ENCODE measurements at regions not wholly inside any gene's neighbourhood (a gene's known extent, or its start where the extent isn't known, plus 50 kb on each side); places are given as distances from the start of the nearest gene placed in this dataset.

GRCh38 chr6:27836783-27837624, 75.2 kb downstream of the OR2B2 start (continued):
- no peak for TF ChIP-seq PAXIP1 (CRISPR knock-in tag; conservative IDR thresholded peaks at IDR 0.05)
- TF ChIP-seq SP5 (CRISPR knock-in tag; IDR thresholded peaks at IDR 0.05; ENCODE audit: borderline replicate concordance, low read depth) = no peak
- no peak for TF ChIP-seq GABPA (IDR thresholded peaks at IDR 0.05; ENCODE audit: low read depth, low read length)
- TF ChIP-seq GABPA (CRISPR knock-in tag; IDR thresholded peaks at IDR 0.05; ENCODE audit: low read depth) = peak; percentile 61
- TF ChIP-seq HNRNPL (IDR thresholded peaks at IDR 0.05; ENCODE audit: low read depth, low read length) = no peak
- TF ChIP-seq ZNF607 (CRISPR knock-in tag; IDR thresholded peaks at IDR 0.05; ENCODE audit: borderline replicate concordance) = 0 out of 2 replicates have a peak, but pooled peaks have one; percentile 59
- TF ChIP-seq NFYB (CRISPR knock-in tag; IDR thresholded peaks at IDR 0.05) = 0 out of 2 replicates have a peak, but pooled peaks have one; percentile 4
- TF ChIP-seq CREM (IDR thresholded peaks at IDR 0.05) = 0 out of 2 replicates have a peak, but pooled peaks have one; percentile 1
- TF ChIP-seq CREM (CRISPR knock-in tag; IDR thresholded peaks at IDR 0.05) = no peak
- 0 out of 2 replicates have a peak, but pooled peaks have one; percentile 6 for TF ChIP-seq ZNF543 (CRISPR knock-in tag; IDR thresholded peaks at IDR 0.05)
- TF ChIP-seq, protein P1, sequence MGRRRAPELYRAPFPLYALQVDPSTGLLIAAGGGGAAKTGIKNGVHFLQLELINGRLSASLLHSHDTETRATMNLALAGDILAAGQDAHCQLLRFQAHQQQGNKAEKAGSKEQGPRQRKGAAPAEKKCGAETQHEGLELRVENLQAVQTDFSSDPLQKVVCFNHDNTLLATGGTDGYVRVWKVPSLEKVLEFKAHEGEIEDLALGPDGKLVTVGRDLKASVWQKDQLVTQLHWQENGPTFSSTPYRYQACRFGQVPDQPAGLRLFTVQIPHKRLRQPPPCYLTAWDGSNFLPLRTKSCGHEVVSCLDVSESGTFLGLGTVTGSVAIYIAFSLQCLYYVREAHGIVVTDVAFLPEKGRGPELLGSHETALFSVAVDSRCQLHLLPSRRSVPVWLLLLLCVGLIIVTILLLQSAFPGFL (CRISPR knock-in tag; IDR thresholded peaks at IDR 0.05) = no peak
- peak; percentile 13; the same call in 1 of the 2 replicates for TF ChIP-seq DMAP1 (CRISPR knock-in tag; IDR thresholded peaks at IDR 0.05)
- no peak for TF ChIP-seq PPARG (CRISPR knock-in tag; conservative IDR thresholded peaks at IDR 0.05)
- no peak for TF ChIP-seq ATM (IDR thresholded peaks at IDR 0.05; ENCODE audit: borderline replicate concordance)
- TF ChIP-seq SIN3A (IDR thresholded peaks at IDR 0.05; ENCODE audit: borderline replicate concordance, low read depth, low read length) = 0 out of 2 replicates have a peak, but pooled peaks have one; percentile 32
- no peak for TF ChIP-seq JUNB (CRISPR knock-in tag; IDR thresholded peaks at IDR 0.05; ENCODE audit: borderline replicate concordance)
- TF ChIP-seq PHF21A (CRISPR knock-in tag; IDR thresholded peaks at IDR 0.05) = 0 out of 2 replicates have a peak, but pooled peaks have one; percentile 45
- TF ChIP-seq CCAR2 (optimal IDR thresholded peaks at IDR 0.05; ENCODE audit: low read depth, low read length) = no peak
- TF ChIP-seq ZNF335 (CRISPR knock-in tag; IDR thresholded peaks at IDR 0.05) = no peak
- TF ChIP-seq RFX1 (IDR thresholded peaks at IDR 0.05) = no peak
- TF ChIP-seq, protein P2, sequence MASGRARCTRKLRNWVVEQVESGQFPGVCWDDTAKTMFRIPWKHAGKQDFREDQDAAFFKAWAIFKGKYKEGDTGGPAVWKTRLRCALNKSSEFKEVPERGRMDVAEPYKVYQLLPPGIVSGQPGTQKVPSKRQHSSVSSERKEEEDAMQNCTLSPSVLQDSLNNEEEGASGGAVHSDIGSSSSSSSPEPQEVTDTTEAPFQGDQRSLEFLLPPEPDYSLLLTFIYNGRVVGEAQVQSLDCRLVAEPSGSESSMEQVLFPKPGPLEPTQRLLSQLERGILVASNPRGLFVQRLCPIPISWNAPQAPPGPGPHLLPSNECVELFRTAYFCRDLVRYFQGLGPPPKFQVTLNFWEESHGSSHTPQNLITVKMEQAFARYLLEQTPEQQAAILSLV (CRISPR knock-in tag; IDR thresholded peaks at IDR 0.05; ENCODE audit: borderline replicate concordance) = 0 out of 2 replicates have a peak, but pooled peaks have one; percentile 30
- TF ChIP-seq FOXP1 (IDR thresholded peaks at IDR 0.05) = peak; percentile 43; the same call in 1 of the 2 replicates
- peak; percentile 69 for TF ChIP-seq FOXP1 (CRISPR knock-in tag; IDR thresholded peaks at IDR 0.05)
- TF ChIP-seq, protein P3, sequence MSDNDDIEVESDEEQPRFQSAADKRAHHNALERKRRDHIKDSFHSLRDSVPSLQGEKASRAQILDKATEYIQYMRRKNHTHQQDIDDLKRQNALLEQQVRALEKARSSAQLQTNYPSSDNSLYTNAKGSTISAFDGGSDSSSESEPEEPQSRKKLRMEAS (IDR thresholded peaks at IDR 0.05) = peak; percentile 63; the same call in 1 of the 2 replicates
- TF ChIP-seq ZNF749 (CRISPR knock-in tag; IDR thresholded peaks at IDR 0.05; ENCODE audit: borderline replicate concordance) = no peak
- TF ChIP-seq ZNF792 (CRISPR knock-in tag; IDR thresholded peaks at IDR 0.05) = peak; percentile 71
- no peak for TF ChIP-seq ZNF564 (CRISPR knock-in tag; IDR thresholded peaks at IDR 0.05)
- no peak for TF ChIP-seq SRSF9 (IDR thresholded peaks at IDR 0.05; ENCODE audit: borderline replicate concordance, insufficient read depth, low read depth, low read length, poor library complexity, severe bottlenecking)

All from HepG2 (cell line).